ENCODE measurements at regions not wholly inside any gene's neighbourhood (a gene's known extent, or its start where the extent isn't known, plus 50 kb on each side); places are given as distances from the start of the nearest gene placed in this dataset.

- no peaks in the 10 kb centered on the region for H3K4me1 ChIP-seq
- no peak for TF ChIP-seq CTCF (IDR thresholded peaks at IDR 0.05)
- H3K27me3 ChIP-seq: no peaks in the 10 kb centered on the region
- intact Hi-C loops (cut with DNase I): no loop called here
- no peak overlapping the region for H3K9ac ChIP-seq (ENCODE audit: low read depth in 2 of 2, low read length in 2 of 2)
- H3K27ac ChIP-seq: no peak overlapping the region
- no peaks in the 10 kb centered on the region for H3K36me3 ChIP-seq
- no peak overlapping the region for H3K4me3 ChIP-seq
- no peaks in the 10 kb centered on the region for H3K9me3 ChIP-seq
- no peak for DNase-seq
Observed at GRCh38 chr3:8186213-8186612, 315.4 kb upstream of the LMCD1 start.

- Histone ChIP-seq H3K27ac (no peak overlapping the region), H3K9me3 (no peaks in the 10 kb centered on the region), H3K4me1 (no peaks in the 10 kb centered on the region), H3K27me3 (no peaks in the 10 kb centered on the region), H3K4me3 (no peak overlapping the region), H3K36me3 (no peaks in the 10 kb centered on the region), H3K9ac (ENCODE audit: low read depth in 2 of 2, low read length in 2 of 2) (no peak overlapping the region)
- DNase-seq: no peak
- intact Hi-C loops (cut with DNase I): no loop called here
- no peak for TF ChIP-seq CTCF (IDR thresholded peaks at IDR 0.05)
Observed at GRCh38 chr3:8187996-8188395, 313.6 kb upstream of the LMCD1 start.

GRCh38 chr3:8189051-8189450 lies 312.6 kb upstream of the LMCD1 start:
- no peaks in the 10 kb centered on the region for H3K4me1 ChIP-seq
- no peak overlapping the region for H3K9ac ChIP-seq (ENCODE audit: low read depth in 2 of 2, low read length in 2 of 2)
- H3K27me3 ChIP-seq: no peaks in the 10 kb centered on the region
- DNase-seq: no peak
- H3K4me3 ChIP-seq: no peak overlapping the region
- no peaks in the 10 kb centered on the region for H3K36me3 ChIP-seq
- intact Hi-C loops (cut with DNase I): no loop called here
- no peak overlapping the region for H3K27ac ChIP-seq
- H3K9me3 ChIP-seq: no peaks in the 10 kb centered on the region
- TF ChIP-seq CTCF (IDR thresholded peaks at IDR 0.05): no peak

GRCh38 chr3:8191406-8191805 lies 310.2 kb upstream of the LMCD1 start:
- intact Hi-C loops (cut with DNase I): no loop called here
- Histone ChIP-seq H3K4me1 (no peaks in the 10 kb centered on the region), H3K27me3 (no peaks in the 10 kb centered on the region), H3K36me3 (no peaks in the 10 kb centered on the region), H3K9me3 (no peaks in the 10 kb centered on the region), H3K27ac (no peak overlapping the region), H3K9ac (ENCODE audit: low read depth in 2 of 2, low read length in 2 of 2) (no peak overlapping the region), H3K4me3 (no peak overlapping the region)
- no peak for TF ChIP-seq CTCF (IDR thresholded peaks at IDR 0.05)
- no peak for DNase-seq

- Histone ChIP-seq H3K9ac (ENCODE audit: low read depth in 2 of 2, low read length in 2 of 2) (no peak overlapping the region), H3K9me3 (no peaks in the 10 kb centered on the region), H3K4me3 (no peak overlapping the region), H3K27ac (no peak overlapping the region), H3K4me1 (no peaks in the 10 kb centered on the region), H3K36me3 (no peaks in the 10 kb centered on the region), H3K27me3 (no peaks in the 10 kb centered on the region)
- no peak for TF ChIP-seq CTCF (IDR thresholded peaks at IDR 0.05)
- intact Hi-C loops (cut with DNase I): no loop called here
- no peak for DNase-seq
Observed at GRCh38 chr3:8197384-8197783, 304.2 kb upstream of the LMCD1 start.

GRCh38 chr3:8198605-8199004 lies 303.0 kb upstream of the LMCD1 start:
- TF ChIP-seq CTCF (IDR thresholded peaks at IDR 0.05): no peak
- no peak overlapping the region for H3K27ac ChIP-seq
- DNase-seq: no peak
- H3K27me3 ChIP-seq: no peaks in the 10 kb centered on the region
- no peak overlapping the region for H3K4me3 ChIP-seq
- H3K4me1 ChIP-seq: no peaks in the 10 kb centered on the region
- no peaks in the 10 kb centered on the region for H3K36me3 ChIP-seq
- no peaks in the 10 kb centered on the region for H3K9me3 ChIP-seq
- no peak overlapping the region for H3K9ac ChIP-seq (ENCODE audit: low read depth in 2 of 2, low read length in 2 of 2)
- intact Hi-C loops (cut with DNase I): no loop called here
